ENCODE measurements at regions not wholly inside any gene's neighbourhood (a gene's known extent, or its start where the extent isn't known, plus 50 kb on each side); places are given as distances from the start of the nearest gene placed in this dataset.
"Not testable (repeated sequence)": the region's sequence is repeated elsewhere in the genome, so short reads cannot be mapped to it uniquely, and the experiment has no call there.

- DNase-seq (no peak), ATAC-seq (no peak)
- H3K27me3 Mint-ChIP-seq, result no peaks in the 10 kb centered on the region
- no peaks in the 10 kb centered on the region for H3K9me3 ChIP-seq (ENCODE audit: control insufficient read depth, low read length, poor library complexity, severe bottlenecking)
- no peak overlapping the region for H3K27ac Mint-ChIP-seq
- H3K4me1 Mint-ChIP-seq, result no peaks in the 10 kb centered on the region
- no peak overlapping the region for H3K4me3 Mint-ChIP-seq
- H3K36me3 Mint-ChIP-seq (ENCODE audit: low read depth), result no peaks in the 10 kb centered on the region
Observed at GRCh38 chr4:111066887-111067286, 444.0 kb upstream of the PITX2 start.

- Mint-ChIP-seq H3K4me1 (no peaks in the 10 kb centered on the region), H3K36me3 (ENCODE audit: low read depth) (no peaks in the 10 kb centered on the region), H3K4me3 (no peak overlapping the region), H3K27me3 (no peaks in the 10 kb centered on the region), H3K27ac (no peak overlapping the region)
- ATAC-seq (no peak), DNase-seq (no peak)
- H3K9me3 ChIP-seq (ENCODE audit: control insufficient read depth, low read length, poor library complexity, severe bottlenecking), result no peaks in the 10 kb centered on the region
Observed at GRCh38 chr4:111068883-111069282, 446.0 kb upstream of the PITX2 start.

- H3K27ac Mint-ChIP-seq, result no peak overlapping the region
- H3K27me3 Mint-ChIP-seq, result no peaks in the 10 kb centered on the region
- DNase-seq (no peak), ATAC-seq (no peak)
- H3K9me3 ChIP-seq (ENCODE audit: control insufficient read depth, low read length, poor library complexity, severe bottlenecking), result no peaks in the 10 kb centered on the region
- H3K4me3 Mint-ChIP-seq, result no peak overlapping the region
- H3K4me1 Mint-ChIP-seq, result no peaks in the 10 kb centered on the region
- no peaks in the 10 kb centered on the region for H3K36me3 Mint-ChIP-seq (ENCODE audit: low read depth)
Observed at GRCh38 chr4:111070390-111070789, 447.5 kb upstream of the PITX2 start.

- H3K4me1 Mint-ChIP-seq, result no peaks in the 10 kb centered on the region
- no peak for ATAC-seq
- no peak overlapping the region for H3K27ac Mint-ChIP-seq
- no peaks in the 10 kb centered on the region for H3K36me3 Mint-ChIP-seq (ENCODE audit: low read depth)
- no peak overlapping the region for H3K4me3 Mint-ChIP-seq
- no peaks in the 10 kb centered on the region for H3K9me3 ChIP-seq (ENCODE audit: control insufficient read depth, low read length, poor library complexity, severe bottlenecking)
- DNase-seq, result no peak
- no peaks in the 10 kb centered on the region for H3K27me3 Mint-ChIP-seq
Observed at GRCh38 chr4:111074523-111075114, 451.7 kb upstream of the PITX2 start.

GRCh38 chr4:111076299-111076698 is 453.4 kb upstream of the PITX2 start:
- H3K27me3 Mint-ChIP-seq; H3K9me3 ChIP-seq (ENCODE audit: control insufficient read depth, low read length, poor library complexity, severe bottlenecking); H3K36me3 Mint-ChIP-seq (ENCODE audit: low read depth); H3K4me1 Mint-ChIP-seq; H3K4me3 Mint-ChIP-seq; DNase-seq; H3K27ac Mint-ChIP-seq; ATAC-seq: not testable (repeated sequence)

- no peak overlapping the region for H3K4me3 Mint-ChIP-seq
- DNase-seq (no peak), ATAC-seq (no peak)
- H3K4me1 Mint-ChIP-seq, result no peaks in the 10 kb centered on the region
- no peaks in the 10 kb centered on the region for H3K36me3 Mint-ChIP-seq (ENCODE audit: low read depth)
- H3K27ac Mint-ChIP-seq, result no peak overlapping the region
- H3K27me3 Mint-ChIP-seq, result no peaks in the 10 kb centered on the region
- no peaks in the 10 kb centered on the region for H3K9me3 ChIP-seq (ENCODE audit: control insufficient read depth, low read length, poor library complexity, severe bottlenecking)
Observed at GRCh38 chr4:111108153-111108552, 485.3 kb upstream of the PITX2 start.

GRCh38 chr4:111113591-111113990 is 490.7 kb upstream of the PITX2 start:
- H3K27me3 Mint-ChIP-seq, result no peaks in the 10 kb centered on the region
- ATAC-seq (no peak), DNase-seq (no peak)
- no peak overlapping the region for H3K4me3 Mint-ChIP-seq
- H3K27ac Mint-ChIP-seq, result no peak overlapping the region
- no peaks in the 10 kb centered on the region for H3K36me3 Mint-ChIP-seq (ENCODE audit: low read depth)
- H3K4me1 Mint-ChIP-seq, result no peaks in the 10 kb centered on the region
- no peaks in the 10 kb centered on the region for H3K9me3 ChIP-seq (ENCODE audit: control insufficient read depth, low read length, poor library complexity, severe bottlenecking)

- no peak for DNase-seq
- H3K36me3 Mint-ChIP-seq (ENCODE audit: low read depth), result no peaks in the 10 kb centered on the region
Observed at GRCh38 chr4:111115881-111116280, 493.0 kb upstream of the PITX2 start.

GRCh38 chr4:111120191-111120590 is 497.3 kb upstream of the PITX2 start:
- no peaks in the 10 kb centered on the region for H3K36me3 Mint-ChIP-seq (ENCODE audit: low read depth)
- no peaks in the 10 kb centered on the region for H3K4me1 Mint-ChIP-seq
- H3K9me3 ChIP-seq (ENCODE audit: control insufficient read depth, low read length, poor library complexity, severe bottlenecking), result no peaks in the 10 kb centered on the region
- DNase-seq (no peak), ATAC-seq (no peak)
- no peak overlapping the region for H3K4me3 Mint-ChIP-seq
- no peak overlapping the region for H3K27ac Mint-ChIP-seq
- no peaks in the 10 kb centered on the region for H3K27me3 Mint-ChIP-seq

More at GRCh38 chr4:111115881-111116280, 493.0 kb upstream of the PITX2 start:
- no peaks in the 10 kb centered on the region for H3K9me3 ChIP-seq (ENCODE audit: control insufficient read depth, low read length, poor library complexity, severe bottlenecking)
- no peaks in the 10 kb centered on the region for H3K4me1 Mint-ChIP-seq
- no peak overlapping the region for H3K4me3 Mint-ChIP-seq
- no peaks in the 10 kb centered on the region for H3K27me3 Mint-ChIP-seq
- no peak for ATAC-seq
- H3K27ac Mint-ChIP-seq, result no peak overlapping the region

- H3K27ac Mint-ChIP-seq, result no peak overlapping the region
- ATAC-seq (no peak), DNase-seq (no peak)
- no peaks in the 10 kb centered on the region for H3K27me3 Mint-ChIP-seq
- no peaks in the 10 kb centered on the region for H3K36me3 Mint-ChIP-seq (ENCODE audit: low read depth)
- no peak overlapping the region for H3K4me3 Mint-ChIP-seq
- H3K4me1 Mint-ChIP-seq, result no peaks in the 10 kb centered on the region
- H3K9me3 ChIP-seq (ENCODE audit: control insufficient read depth, low read length, poor library complexity, severe bottlenecking), result no peaks in the 10 kb centered on the region
Observed at GRCh38 chr4:111126340-111126739, 503.5 kb upstream of the PITX2 start.

GRCh38 chr4:111127841-111128240 is 505.0 kb upstream of the PITX2 start:
- DNase-seq (no peak), ATAC-seq (no peak)
- Mint-ChIP-seq H3K27me3 (no peaks in the 10 kb centered on the region), H3K4me3 (no peak overlapping the region), H3K4me1 (no peaks in the 10 kb centered on the region), H3K36me3 (ENCODE audit: low read depth) (no peaks in the 10 kb centered on the region), H3K27ac (no peak overlapping the region)
- H3K9me3 ChIP-seq (ENCODE audit: control insufficient read depth, low read length, poor library complexity, severe bottlenecking), result no peaks in the 10 kb centered on the region

GRCh38 chr4:111128327-111128726 is 505.4 kb upstream of the PITX2 start:
- H3K4me3 Mint-ChIP-seq, result no peak overlapping the region
- no peak for DNase-seq
- H3K27me3 Mint-ChIP-seq, result no peaks in the 10 kb centered on the region
- ATAC-seq, result no peak
- no peak overlapping the region for H3K27ac Mint-ChIP-seq
- no peaks in the 10 kb centered on the region for H3K9me3 ChIP-seq (ENCODE audit: control insufficient read depth, low read length, poor library complexity, severe bottlenecking)
- H3K4me1 Mint-ChIP-seq, result no peaks in the 10 kb centered on the region
- H3K36me3 Mint-ChIP-seq (ENCODE audit: low read depth), result no peaks in the 10 kb centered on the region

GRCh38 chr4:111136438-111136837 is 513.6 kb upstream of the PITX2 start:
- Mint-ChIP-seq H3K4me3 (no peak overlapping the region), H3K27me3 (no peaks in the 10 kb centered on the region), H3K4me1 (no peaks in the 10 kb centered on the region), H3K27ac (no peak overlapping the region), H3K36me3 (ENCODE audit: low read depth) (no peaks in the 10 kb centered on the region)
- DNase-seq, result no peak
- no peak for ATAC-seq
- no peaks in the 10 kb centered on the region for H3K9me3 ChIP-seq (ENCODE audit: control insufficient read depth, low read length, poor library complexity, severe bottlenecking)

GRCh38 chr4:111136967-111137366 is 514.1 kb upstream of the PITX2 start:
- H3K9me3 ChIP-seq (ENCODE audit: control insufficient read depth, low read length, poor library complexity, severe bottlenecking), result no peaks in the 10 kb centered on the region
- no peak for DNase-seq
- H3K27ac Mint-ChIP-seq, result no peak overlapping the region
- H3K4me1 Mint-ChIP-seq, result no peaks in the 10 kb centered on the region
- H3K4me3 Mint-ChIP-seq, result no peak overlapping the region
- no peaks in the 10 kb centered on the region for H3K36me3 Mint-ChIP-seq (ENCODE audit: low read depth)
- no peak for ATAC-seq
- H3K27me3 Mint-ChIP-seq, result no peaks in the 10 kb centered on the region
